ENCODE measurements at regions not wholly inside any gene's neighbourhood (a gene's known extent, or its start where the extent isn't known, plus 50 kb on each side); places are given as distances from the start of the nearest gene placed in this dataset.

GRCh38 chr12:126582231-126582630 is 1517.0 kb downstream of the AACS start:
- Histone ChIP-seq H3K4me2 (ENCODE audit: low read depth, low read length, poor library complexity, severe bottlenecking) (no peak overlapping the region), H3K27me3 (ENCODE audit: low read length) (no peaks in the 10 kb centered on the region), H3K79me2 (ENCODE audit: insufficient read depth, low read length) (no peaks in the 10 kb centered on the region), H4K20me1 (ENCODE audit: low read depth, low read length) (no peaks in the 10 kb centered on the region), H2AFZ (ENCODE audit: low read depth, low read length, severe bottlenecking) (no peak overlapping the region), H3K9me3 (ENCODE audit: insufficient read depth, low read length) (no peaks in the 10 kb centered on the region), H3K9me2 (replicated peaks; ENCODE audit: insufficient read depth, low read length) (no peaks in the 10 kb centered on the region), H3K4me3 (ENCODE audit: insufficient read depth, low read length, poor library complexity, severe bottlenecking) (no peak overlapping the region), H3K9ac (ENCODE audit: low read length) (no peak overlapping the region), H3F3A (ENCODE audit: insufficient read depth) (no peaks in the 10 kb centered on the region), H3K36me3 (ENCODE audit: low read length) (no peaks in the 10 kb centered on the region), H3K27ac (ENCODE audit: low read depth, low read length) (no peak overlapping the region)
- no peak for TF ChIP-seq EZH2phosphoT487 (conservative IDR thresholded peaks at IDR 0.05; ENCODE audit: low read length)
- no peak for TF ChIP-seq CTCF (IDR thresholded peaks at IDR 0.05; ENCODE audit: insufficient read depth, low read length, poor library complexity, severe bottlenecking)

GRCh38 chr12:126588586-126589249 is 1523.5 kb downstream of the AACS start:
- TF ChIP-seq CTCF (IDR thresholded peaks at IDR 0.05; ENCODE audit: insufficient read depth, low read length, poor library complexity, severe bottlenecking) (no peak), EZH2phosphoT487 (conservative IDR thresholded peaks at IDR 0.05; ENCODE audit: low read length) (no peak)
- Histone ChIP-seq H3K4me3 (ENCODE audit: insufficient read depth, low read length, poor library complexity, severe bottlenecking) (no peak overlapping the region), H3K4me2 (ENCODE audit: low read depth, low read length, poor library complexity, severe bottlenecking) (no peak overlapping the region)

GRCh38 chr12:126591533-126591932 is 1526.3 kb downstream of the AACS start:
- Histone ChIP-seq H4K20me1 (ENCODE audit: low read depth, low read length) (no peaks in the 10 kb centered on the region), H3K36me3 (ENCODE audit: low read length) (no peaks in the 10 kb centered on the region), H3K79me2 (ENCODE audit: insufficient read depth, low read length) (no peaks in the 10 kb centered on the region), H3K4me3 (ENCODE audit: insufficient read depth, low read length, poor library complexity, severe bottlenecking) (no peak overlapping the region), H3K9me3 (ENCODE audit: insufficient read depth, low read length) (no peaks in the 10 kb centered on the region), H3K27me3 (ENCODE audit: low read length) (no peaks in the 10 kb centered on the region), H3K9me2 (replicated peaks; ENCODE audit: insufficient read depth, low read length) (no peaks in the 10 kb centered on the region), H3K4me2 (ENCODE audit: low read depth, low read length, poor library complexity, severe bottlenecking) (no peak overlapping the region), H3F3A (ENCODE audit: insufficient read depth) (no peaks in the 10 kb centered on the region), H3K9ac (ENCODE audit: low read length) (no peak overlapping the region), H3K27ac (ENCODE audit: low read depth, low read length) (no peak overlapping the region), H2AFZ (ENCODE audit: low read depth, low read length, severe bottlenecking) (no peak overlapping the region)
- TF ChIP-seq CTCF (IDR thresholded peaks at IDR 0.05; ENCODE audit: insufficient read depth, low read length, poor library complexity, severe bottlenecking) (no peak), EZH2phosphoT487 (conservative IDR thresholded peaks at IDR 0.05; ENCODE audit: low read length) (no peak)

More at GRCh38 chr12:126588586-126589249, 1523.5 kb downstream of the AACS start:
- Histone ChIP-seq H3F3A (ENCODE audit: insufficient read depth) (no peaks in the 10 kb centered on the region), H4K20me1 (ENCODE audit: low read depth, low read length) (no peaks in the 10 kb centered on the region), H3K27ac (ENCODE audit: low read depth, low read length) (no peak overlapping the region), H3K9ac (ENCODE audit: low read length) (no peak overlapping the region), H3K27me3 (ENCODE audit: low read length) (no peaks in the 10 kb centered on the region), H3K9me3 (ENCODE audit: insufficient read depth, low read length) (no peaks in the 10 kb centered on the region), H3K36me3 (ENCODE audit: low read length) (no peaks in the 10 kb centered on the region), H3K79me2 (ENCODE audit: insufficient read depth, low read length) (no peaks in the 10 kb centered on the region), H2AFZ (ENCODE audit: low read depth, low read length, severe bottlenecking) (no peak overlapping the region), H3K9me2 (replicated peaks; ENCODE audit: insufficient read depth, low read length) (no peaks in the 10 kb centered on the region)
